OCI-LY3 (cell line): ENCODE measurements at regions not wholly inside any gene's neighbourhood (a gene's known extent, or its start where the extent isn't known, plus 50 kb on each side); places are given as distances from the start of the nearest gene placed in this dataset.

Source experiments
- EZH2phosphoT487 ChIP-seq: fragments of 200-600 bp; shearing (Covaris generic); IDR thresholded peaks from 2 replicates; pipeline ENCODE4 v1.6.1; 2018; ENCODE audit warnings: antibody characterized with exemption, mixed run types, low read depth
- TF ChIP-seq, protein P1 (sequence below): fragments of 200-600, 300-600 bp; sonication (generic); IDR thresholded peaks from 2 replicates; pipeline ENCODE4 v1.5.1; 2014; ENCODE audit warnings: antibody characterized with exemption, low read length, low read depth

DNA sequence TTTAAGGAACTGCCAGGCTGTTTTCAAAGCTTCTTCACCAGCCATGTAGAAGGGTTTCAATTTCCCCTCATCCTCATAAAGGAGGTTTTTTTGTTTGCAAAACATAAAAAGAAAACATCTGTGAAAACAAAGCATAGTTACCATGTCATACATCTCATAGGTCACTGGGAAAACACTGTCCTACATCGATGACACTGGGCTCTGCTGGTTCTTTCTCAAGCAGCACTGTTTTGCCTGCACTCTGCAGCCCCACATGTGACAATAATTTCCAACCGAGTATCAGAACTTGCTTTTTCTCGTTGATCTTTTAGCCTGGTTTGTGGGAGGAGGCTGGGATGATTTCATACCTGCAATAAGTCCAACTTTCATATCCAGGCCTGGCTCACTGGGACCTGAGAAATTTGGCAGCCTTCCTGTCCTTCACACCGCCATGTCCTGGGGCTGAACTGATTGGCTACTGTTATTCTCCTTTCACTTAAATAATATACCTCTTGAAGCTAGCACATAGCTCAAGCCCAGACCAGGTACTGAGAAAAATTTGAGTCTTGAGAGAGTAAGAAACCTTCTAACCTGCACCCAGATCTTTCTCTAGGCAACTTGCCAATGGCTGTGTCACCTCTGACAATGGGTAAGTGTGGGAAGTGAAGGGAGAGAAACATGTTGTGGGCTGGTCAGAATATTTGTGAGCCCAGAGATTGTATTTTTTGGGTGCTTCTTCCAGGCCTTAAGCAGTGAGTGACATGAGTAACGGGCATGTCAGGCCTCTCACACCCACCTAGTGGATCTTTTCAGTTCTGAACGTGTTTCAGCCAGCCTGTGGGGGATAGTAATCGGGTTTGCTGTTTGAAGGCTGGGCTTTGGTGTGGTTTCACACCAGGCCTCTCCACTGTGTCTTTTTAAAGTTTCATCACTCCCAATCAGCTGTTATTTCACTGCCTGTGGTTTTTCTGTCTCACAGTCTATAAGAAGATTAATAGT lies 502.8 kb downstream of the NTRK2 start:
- TF ChIP-seq, protein P1, sequence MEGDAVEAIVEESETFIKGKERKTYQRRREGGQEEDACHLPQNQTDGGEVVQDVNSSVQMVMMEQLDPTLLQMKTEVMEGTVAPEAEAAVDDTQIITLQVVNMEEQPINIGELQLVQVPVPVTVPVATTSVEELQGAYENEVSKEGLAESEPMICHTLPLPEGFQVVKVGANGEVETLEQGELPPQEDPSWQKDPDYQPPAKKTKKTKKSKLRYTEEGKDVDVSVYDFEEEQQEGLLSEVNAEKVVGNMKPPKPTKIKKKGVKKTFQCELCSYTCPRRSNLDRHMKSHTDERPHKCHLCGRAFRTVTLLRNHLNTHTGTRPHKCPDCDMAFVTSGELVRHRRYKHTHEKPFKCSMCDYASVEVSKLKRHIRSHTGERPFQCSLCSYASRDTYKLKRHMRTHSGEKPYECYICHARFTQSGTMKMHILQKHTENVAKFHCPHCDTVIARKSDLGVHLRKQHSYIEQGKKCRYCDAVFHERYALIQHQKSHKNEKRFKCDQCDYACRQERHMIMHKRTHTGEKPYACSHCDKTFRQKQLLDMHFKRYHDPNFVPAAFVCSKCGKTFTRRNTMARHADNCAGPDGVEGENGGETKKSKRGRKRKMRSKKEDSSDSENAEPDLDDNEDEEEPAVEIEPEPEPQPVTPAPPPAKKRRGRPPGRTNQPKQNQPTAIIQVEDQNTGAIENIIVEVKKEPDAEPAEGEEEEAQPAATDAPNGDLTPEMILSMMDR, result no peak
- no peak for TF ChIP-seq EZH2phosphoT487
